H1 (cell line): ENCODE measurements at regions not wholly inside any gene's neighbourhood (a gene's known extent, or its start where the extent isn't known, plus 50 kb on each side); places are given as distances from the start of the nearest gene placed in this dataset.

Experiments
- CTCF ChIA-PET: fragments of 300-600 bp; sonication (Branson Sonifier 250); formaldehyde crosslinking; loops from one replicate; lab custom pipeline; 2021; ENCODE audit not compliant: partially characterized antibody; lab: Charles Lee
- POLR2A ChIA-PET: fragments of 300-600 bp; sonication (Branson Sonifier 250); formaldehyde crosslinking; loops from one replicate; lab custom pipeline; 2021; ENCODE audit warnings: inconsistent platforms; ENCODE audit not compliant: partially characterized antibody; lab: Charles Lee
- DNase-seq, 2 experiments: peaks; one replicate each; pipeline versions ENCODE4 v3.0.0 to v3.0.0-alpha.2; 2010 to 2022; ENCODE audit warnings: low spot score in 2 of 2, low read depth in 1 of 2, mixed read lengths in 1 of 2
- FAIRE-seq: peaks from 2 replicates; lab custom pipeline; 2011; peaks lifted over from hg19 to GRCh38; lab: Jason Lieb, UNC
- H2AFZ ChIP-seq: 2 replicates; pipeline ENCODE4 v1.8.1; 2012; ENCODE audit warnings: low read length, inconsistent platforms
- H2AK5ac ChIP-seq: 2 replicates; pipeline ENCODE4 v1.6.1; 2013; ENCODE audit warnings: low read depth, low read length
- H2BK120ac ChIP-seq: replicated peaks from 2 replicates; pipeline ENCODE3; 2013; ENCODE audit warnings: low read depth, low read length, inconsistent platforms
- H2BK12ac ChIP-seq: 2 replicates; pipeline ENCODE4 v1.6.1; 2013; ENCODE audit warnings: low read depth, low read length
- H2BK15ac ChIP-seq: 2 replicates; pipeline ENCODE4 v1.6.1; 2013; ENCODE audit warnings: low read length
- H2BK20ac ChIP-seq: 2 replicates; pipeline ENCODE4 v1.6.1; 2013; ENCODE audit warnings: low read length
- H2BK5ac ChIP-seq: 2 replicates; pipeline ENCODE4 v1.6.1; 2013; ENCODE audit warnings: low read depth, low read length
- H3K14ac ChIP-seq: 2 replicates; pipeline ENCODE4 v1.6.1; 2013; ENCODE audit warnings: inconsistent platforms; ENCODE audit not compliant: insufficient read length
- H3K18ac ChIP-seq: 2 replicates; pipeline ENCODE4 v1.6.1; 2013; ENCODE audit warnings: low read length; ENCODE audit errors: extremely low read depth
- H3K23ac ChIP-seq: 2 replicates; pipeline ENCODE4 v1.6.1; 2013; ENCODE audit warnings: inconsistent platforms; ENCODE audit not compliant: insufficient read length
- H3K23me2 ChIP-seq: 2 replicates; pipeline ENCODE4 v1.6.1; 2013; ENCODE audit warnings: low read depth, low read length
- H3K27ac ChIP-seq: 2 replicates; pipeline ENCODE4 v1.6.1; 2011; ENCODE audit warnings: low read depth, low read length, inconsistent platforms
- H3K27me3 ChIP-seq, 4 experiments: replicated peaks in 1 of 4; 1 replicate in 1 of 4; 2 replicates in 3 of 4; pipeline versions ENCODE4 v1.6.1 to v1.8.1; 2011 to 2013; ENCODE audit warnings: low read length in 3 of 4, mild to moderate bottlenecking in 3 of 4, inconsistent platforms in 2 of 4, mixed read lengths in 2 of 4, moderate library complexity in 1 of 4; ENCODE audit not compliant: control insufficient read depth in 3 of 4, insufficient read depth in 3 of 4; ENCODE audit errors: extremely low read depth in 1 of 4
- H3K36me3 ChIP-seq, 4 experiments: 2 replicates each; pipeline versions ENCODE4 v1.6.1 to v1.8.1; 2011 to 2013; ENCODE audit warnings: mild to moderate bottlenecking in 4 of 4, low read length in 3 of 4, moderate library complexity in 2 of 4, control low read depth in 1 of 4, inconsistent platforms in 1 of 4; ENCODE audit not compliant: insufficient read depth in 4 of 4, control insufficient read depth in 2 of 4
- H3K4ac ChIP-seq: replicated peaks from 2 replicates; pipeline ENCODE3; 2013; ENCODE audit warnings: low read length, low read depth, mixed read lengths, inconsistent platforms; ENCODE audit not compliant: insufficient read length
- H3K4me1 ChIP-seq, 4 experiments: replicated peaks in 1 of 4; 1 replicate in 1 of 4; 2 replicates in 3 of 4; pipeline versions ENCODE4 v1.6.1 to v1.8.1; 2011 to 2013; ENCODE audit warnings: low read length in 3 of 4, inconsistent platforms in 2 of 4, mixed read lengths in 1 of 4; ENCODE audit not compliant: insufficient read depth in 4 of 4, control insufficient read depth in 3 of 4
- H3K4me2 ChIP-seq, 2 experiments: 2 replicates each; pipeline versions ENCODE4 v1.6.1 to v1.8.1; 2011 to 2013; ENCODE audit warnings: low read depth in 2 of 2, low read length in 2 of 2, control low read depth in 1 of 2, inconsistent platforms in 1 of 2, mild to moderate bottlenecking in 1 of 2; ENCODE audit not compliant: insufficient read depth in 1 of 2
- H3K4me3 ChIP-seq, 4 experiments: fragments of 200-600, 300-600 bp in 1 of 4; sonication (generic), shearing (Covaris generic), sonication (Bioruptor Twin) in 1 of 4; 2 replicates each; pipeline versions ENCODE4 v1.5.1 to v1.8.1; 2011 to 2016; ENCODE audit warnings: low read length in 4 of 4, low read depth in 3 of 4, control low read depth in 2 of 4, inconsistent platforms in 2 of 4, mild to moderate bottlenecking in 2 of 4, mixed read lengths in 1 of 4, moderate library complexity in 1 of 4; ENCODE audit not compliant: insufficient read depth in 2 of 4; ENCODE audit errors: extremely low read depth in 1 of 4
- H3K56ac ChIP-seq: replicated peaks from 2 replicates; pipeline ENCODE3; 2013; ENCODE audit warnings: low read depth, mild to moderate bottlenecking, mixed read lengths, low read length, inconsistent platforms; ENCODE audit not compliant: insufficient read length
- H3K79me1 ChIP-seq: 2 replicates; pipeline ENCODE4 v1.6.1; 2013; ENCODE audit warnings: low read depth, low read length, control low read depth
- H3K79me2 ChIP-seq, 2 experiments: 2 replicates each; pipeline versions ENCODE4 v1.6.1 to v1.8.1; 2012 to 2013; ENCODE audit warnings: low read length in 2 of 2, mild to moderate bottlenecking in 2 of 2, inconsistent platforms in 1 of 2; ENCODE audit not compliant: insufficient read depth in 2 of 2, control insufficient read depth in 1 of 2
- H3K9ac ChIP-seq, 4 experiments: replicated peaks in 1 of 4; 1 replicate in 1 of 4; 2 replicates in 3 of 4; pipeline versions ENCODE4 v1.6.1 to v1.8.1; 2011 to 2013; ENCODE audit warnings: low read depth in 3 of 4, low read length in 3 of 4, control low read depth in 2 of 4, mild to moderate bottlenecking in 2 of 4, moderate library complexity in 2 of 4, inconsistent platforms in 1 of 4; ENCODE audit errors: extremely low read depth in 1 of 4
- H3K9me3 ChIP-seq, 2 experiments: 2 replicates each; pipeline versions ENCODE4 v1.6.1 to v1.8.1; 2012 to 2013; ENCODE audit warnings: mild to moderate bottlenecking in 2 of 2, moderate library complexity in 2 of 2, control low read depth in 1 of 2, inconsistent platforms in 1 of 2, low read depth in 1 of 2, low read length in 1 of 2, mixed read lengths in 1 of 2; ENCODE audit not compliant: insufficient read depth in 2 of 2
- H4K20me1 ChIP-seq, 2 experiments: replicated peaks in 1 of 2; 2 replicates each; pipeline versions ENCODE3 to v1.8.1; 2011 to 2013; ENCODE audit warnings: inconsistent platforms in 2 of 2, low read length in 2 of 2, mild to moderate bottlenecking in 1 of 2; ENCODE audit not compliant: insufficient read depth in 2 of 2, control insufficient read depth in 1 of 2
- H4K5ac ChIP-seq: 2 replicates; pipeline ENCODE4 v1.6.1; 2013; ENCODE audit warnings: low read length, low read depth, mixed read lengths, inconsistent platforms; ENCODE audit not compliant: insufficient read length
- H4K8ac ChIP-seq: 2 replicates; pipeline ENCODE4 v1.8.0; 2013; ENCODE audit warnings: mild to moderate bottlenecking, moderate library complexity, low read length, inconsistent platforms; ENCODE audit not compliant: insufficient read depth; ENCODE audit errors: extremely low read depth
- H4K91ac ChIP-seq: replicated peaks from 2 replicates; pipeline ENCODE3; 2013; ENCODE audit warnings: low read length, mixed read lengths, inconsistent platforms; ENCODE audit not compliant: insufficient read length
- ASH2L ChIP-seq: fragments of 200-600, 300-600 bp; sonication (generic); IDR thresholded peaks from one replicate; pipeline ENCODE4 v1.7.1; 2017; ENCODE audit warnings: low read length
- BCL11A ChIP-seq, 2 experiments: IDR thresholded peaks; one replicate each; pipeline ENCODE4 v1.6.1; 2011; ENCODE audit warnings: low read depth in 2 of 2, low read length in 2 of 2, mild to moderate bottlenecking in 2 of 2
- CEBPB ChIP-seq: IDR thresholded peaks from 2 replicates; pipeline ENCODE4 v1.6.1; 2012; ENCODE audit warnings: low read depth, low read length
- EZH2 ChIP-seq: fragments of 200-600 bp; sonication (generic); IDR thresholded peaks from 2 replicates; pipeline ENCODE4 v1.7.1; 2012; ENCODE audit warnings: low read depth, mild to moderate bottlenecking, moderate library complexity, low read length, inconsistent platforms; ENCODE audit not compliant: severe bottlenecking
- HDAC6 ChIP-seq: IDR thresholded peaks from one replicate; pipeline ENCODE4 v1.7.1; 2012; ENCODE audit warnings: low read depth, mild to moderate bottlenecking, inconsistent platforms, low read length, moderate library complexity
- NRF1 ChIP-seq: IDR thresholded peaks from 2 replicates; pipeline ENCODE4 v1.6.1; 2011; ENCODE audit warnings: mild to moderate bottlenecking, low read depth, low read length, improper control_type of control experiment
- POLR2A ChIP-seq, 2 experiments: IDR thresholded peaks; 1 replicate in 1 of 2; 2 replicates in 1 of 2; pipeline ENCODE4 v1.6.1; 2011; ENCODE audit warnings: low read depth in 2 of 2, low read length in 2 of 2, mild to moderate bottlenecking in 2 of 2; ENCODE audit errors: control extremely low read depth in 1 of 2
- TAF1 ChIP-seq: IDR thresholded peaks from 2 replicates; pipeline ENCODE4 v1.6.1; 2011; ENCODE audit warnings: mild to moderate bottlenecking, low read depth, low read length
- WGBS, 2 experiments: shearing (Covaris generic) in 1 of 2; methylation state at CpG; one replicate each; pipeline versions ENCODE4 v1.1.6 to v1.1.7; 2013 to 2015; ENCODE audit warnings: low lambda C conversion rate in 2 of 2, mixed read lengths in 2 of 2, inconsistent platforms in 1 of 2, low coverage in 1 of 2, missing lambda C conversion rate in 1 of 2; ENCODE audit not compliant: insufficient replicate concordance in 2 of 2, insufficient coverage in 1 of 2, insufficient read length in 1 of 2; ENCODE audit errors: extremely low coverage in 1 of 2, missing lambda C conversion rate in 1 of 2; 5-methylcytosine and 5-hydroxymethylcytosine counted together
- TF ChIP-seq, protein P1 (sequence below): IDR thresholded peaks from 2 replicates; pipeline ENCODE4 v1.6.1; 2012; ENCODE audit warnings: low read length, inconsistent platforms
- TF ChIP-seq, protein P2 (sequence below): IDR thresholded peaks from 2 replicates; pipeline ENCODE4 v1.6.1; 2011; ENCODE audit warnings: low read depth, mild to moderate bottlenecking, low read length; ENCODE audit not compliant: insufficient read depth

DNA sequence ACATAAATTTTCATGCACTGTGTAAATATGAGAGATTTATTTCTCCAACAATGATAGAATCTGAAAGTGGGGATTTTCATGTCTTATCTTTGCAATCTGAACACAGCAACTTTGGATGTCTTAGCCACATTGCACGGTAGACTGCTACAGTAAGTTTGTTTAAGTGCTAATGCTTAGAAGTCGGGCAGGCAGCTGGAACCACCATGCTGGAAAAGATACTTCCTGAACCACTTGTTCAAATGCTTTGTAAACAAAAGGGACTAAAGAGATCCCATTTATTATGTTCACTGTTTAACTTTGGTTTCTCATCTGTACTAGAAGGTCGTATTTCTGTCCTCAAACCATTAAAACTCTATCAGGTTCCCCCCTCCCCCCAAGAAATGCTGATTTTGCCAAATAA lies 555.9 kb upstream of the DIPK2B start:
- Histone ChIP-seq H4K91ac (no peak overlapping the region), H2AFZ (no peak overlapping the region), H2AK5ac (no peak overlapping the region), H3K27me3 (no peaks in the 10 kb centered on the region), H3K14ac (no peak overlapping the region), H3K9me3 (no peaks in the 10 kb centered on the region), H3K18ac (no peak overlapping the region), H3K23me2 (no peaks in the 10 kb centered on the region), H3K4me1 (peaks cover 0 to 4% (median 0%) of the 10 kb centered on the region in 4 experiments; a peak in 1 of 7 replicates), H2BK20ac (no peak overlapping the region), H3K23ac (no peak overlapping the region), H4K5ac (no peak overlapping the region), H3K4ac (no peak overlapping the region), H2BK12ac (no peak overlapping the region), H4K20me1 (peaks cover 4% of the 10 kb centered on the region in 2 experiments), H2BK15ac (no peak overlapping the region), H3K27ac (no peak overlapping the region), H3K79me1 (no peaks in the 10 kb centered on the region; the same call in 1 of the 2 replicates), H3K9ac (no peak overlapping the region), H3K4me2 (no peak overlapping the region), H3K56ac (no peak overlapping the region), H3K79me2 (peaks cover 0 to 85% of the 10 kb centered on the region in 2 experiments; a peak in 2 of 4 replicates), H3K4me3 (no peak overlapping the region), H4K8ac (no peak overlapping the region), H2BK5ac (no peak overlapping the region), H2BK120ac (no peak overlapping the region), H3K36me3 (peaks cover 0 to 7% (median 0%) of the 10 kb centered on the region in 4 experiments; a peak in 1 of 8 replicates)
- WGBS, 2 experiments, result 89% methylated on average over 3 of the region's 3 CpGs; no CpG with 5 or more reads in 1 of the 2 experiments
- ChIA-PET POLR2A (interaction anchor here (1.6 kb wide), 1 partner anchor 11 kb away, joined by 3 read pairs; no protein-coding TSS in a partner anchor), CTCF (no interaction called here)
- FAIRE-seq (no peak), DNase-seq (no peak)
- no peak for TF ChIP-seq NRF1
- no peak for TF ChIP-seq POLR2A (IDR thresholded peaks at IDR 0.05; ENCODE audit: control extremely low read depth in 1 of 2, low read depth in 2 of 2, low read length in 2 of 2)
- TF ChIP-seq BCL11A (IDR thresholded peaks at IDR 0.05; ENCODE audit: low read depth in 2 of 2, low read length in 2 of 2), result no peak
- TF ChIP-seq, protein P1, sequence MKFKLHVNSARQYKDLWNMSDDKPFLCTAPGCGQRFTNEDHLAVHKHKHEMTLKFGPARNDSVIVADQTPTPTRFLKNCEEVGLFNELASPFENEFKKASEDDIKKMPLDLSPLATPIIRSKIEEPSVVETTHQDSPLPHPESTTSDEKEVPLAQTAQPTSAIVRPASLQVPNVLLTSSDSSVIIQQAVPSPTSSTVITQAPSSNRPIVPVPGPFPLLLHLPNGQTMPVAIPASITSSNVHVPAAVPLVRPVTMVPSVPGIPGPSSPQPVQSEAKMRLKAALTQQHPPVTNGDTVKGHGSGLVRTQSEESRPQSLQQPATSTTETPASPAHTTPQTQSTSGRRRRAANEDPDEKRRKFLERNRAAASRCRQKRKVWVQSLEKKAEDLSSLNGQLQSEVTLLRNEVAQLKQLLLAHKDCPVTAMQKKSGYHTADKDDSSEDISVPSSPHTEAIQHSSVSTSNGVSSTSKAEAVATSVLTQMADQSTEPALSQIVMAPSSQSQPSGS, result no peak
- no peak for TF ChIP-seq EZH2
- no peak for TF ChIP-seq ASH2L
- TF ChIP-seq, protein P2, sequence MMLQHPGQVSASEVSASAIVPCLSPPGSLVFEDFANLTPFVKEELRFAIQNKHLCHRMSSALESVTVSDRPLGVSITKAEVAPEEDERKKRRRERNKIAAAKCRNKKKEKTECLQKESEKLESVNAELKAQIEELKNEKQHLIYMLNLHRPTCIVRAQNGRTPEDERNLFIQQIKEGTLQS, result no peak
- no peak for TF ChIP-seq TAF1
- no peak for TF ChIP-seq HDAC6
- no peak for TF ChIP-seq CEBPB
